Activated CD4-positive, CD25-positive, alpha-beta regulatory T cell treated with anti-CD3 and anti-CD28 coated beads, Interleukin-2, amount 50 U/mL, for 24 hours (primary cell): ENCODE measurements at regions not wholly inside any gene's neighbourhood (a gene's known extent, or its start where the extent isn't known, plus 50 kb on each side); places are given as distances from the start of the nearest gene placed in this dataset.
"Not testable (repeated sequence)": the region's sequence is repeated elsewhere in the genome, so short reads cannot be mapped to it uniquely, and the experiment has no call there.

Experiments
- ATAC-seq, 2 donors: fragments of 150-1000 bp; cut with Tn5 transposase; one replicate each; pipeline ENCODE4 v1.10.0; 2021; ENCODE audit warnings: mild to moderate bottlenecking in 1 of 2, moderate library complexity in 1 of 2

- no peak for ATAC-seq
Measured at GRCh38 chr18:65279668-65280305, 471.0 kb upstream of the CDH7 start.

GRCh38 chr18:65278939-65279667 is 471.7 kb upstream of the CDH7 start:
- ATAC-seq: no peak

- no peak for ATAC-seq
Measured at GRCh38 chr18:65269375-65269774, 481.4 kb upstream of the CDH7 start.

- no peak for ATAC-seq
Measured at GRCh38 chr18:65265761-65266160, 485.1 kb upstream of the CDH7 start.

- no peak for ATAC-seq
Measured at GRCh38 chr18:65260030-65260429, 490.8 kb upstream of the CDH7 start.

GRCh38 chr18:65259403-65259802 is 491.4 kb upstream of the CDH7 start:
- ATAC-seq: no peak

- ATAC-seq: no peak
Measured at GRCh38 chr18:65257149-65257548, 493.7 kb upstream of the CDH7 start.

GRCh38 chr18:65255417-65255816 is 495.4 kb upstream of the CDH7 start:
- ATAC-seq: no peak

- no peak for ATAC-seq
Measured at GRCh38 chr18:65239787-65240186, 511.0 kb upstream of the CDH7 start.

GRCh38 chr18:65235966-65236624 is 514.7 kb upstream of the CDH7 start:
- no peak for ATAC-seq

GRCh38 chr18:65230311-65230710 is 520.5 kb upstream of the CDH7 start:
- ATAC-seq: no peak

GRCh38 chr18:65227970-65228369 is 522.8 kb upstream of the CDH7 start:
- ATAC-seq: no peak

GRCh38 chr18:65221736-65222135 is 529.1 kb upstream of the CDH7 start:
- ATAC-seq: no peak

- ATAC-seq: no peak
Measured at GRCh38 chr18:65221115-65221514, 529.7 kb upstream of the CDH7 start.

- no peak for ATAC-seq
Measured at GRCh38 chr18:65215865-65216466, 534.8 kb upstream of the CDH7 start.

GRCh38 chr18:65214456-65214855 is 536.4 kb upstream of the CDH7 start:
- ATAC-seq: no peak

GRCh38 chr18:65206551-65207260 is 544.1 kb upstream of the CDH7 start:
- no peak for ATAC-seq

GRCh38 chr18:65202091-65202490 is 548.7 kb upstream of the CDH7 start:
- ATAC-seq: no peak

- no peak for ATAC-seq
Measured at GRCh38 chr18:65175681-65176080, 575.1 kb upstream of the CDH7 start.

GRCh38 chr18:65162086-65162485 is 588.7 kb upstream of the CDH7 start:
- not testable (repeated sequence) for ATAC-seq

- ATAC-seq: no peak
Measured at GRCh38 chr18:65146482-65147021, 604.3 kb upstream of the CDH7 start.

GRCh38 chr18:65145312-65145711 is 605.5 kb upstream of the CDH7 start:
- ATAC-seq: no peak

GRCh38 chr18:65133610-65134009 is 617.2 kb upstream of the CDH7 start:
- ATAC-seq: no peak
